ENCODE measurements at regions not wholly inside any gene's neighbourhood (a gene's known extent, or its start where the extent isn't known, plus 50 kb on each side); places are given as distances from the start of the nearest gene placed in this dataset.
"Not testable (repeated sequence)": the region's sequence is repeated elsewhere in the genome, so short reads cannot be mapped to it uniquely, and the experiment has no call there.

GRCh38 chr11:22543261-22543660 is 82.4 kb downstream of the FANCF start:
- H3K4me1 ChIP-seq, result no peaks in the 10 kb centered on the region
- H3K9me3 ChIP-seq, result no peaks in the 10 kb centered on the region
- no peak for DNase-seq
- no peak for TF ChIP-seq POLR2A (IDR thresholded peaks at IDR 0.05)
- no peak for TF ChIP-seq CTCF (IDR thresholded peaks at IDR 0.05)
- H3K36me3 ChIP-seq, result no peaks in the 10 kb centered on the region
- H3K27ac ChIP-seq, result no peak overlapping the region
- no peak overlapping the region for H3K4me3 ChIP-seq
- intact Hi-C loops (cut with DNase I; ENCODE audit: low total_unique reads), result no loop called here
- H3K27me3 ChIP-seq, result no peaks in the 10 kb centered on the region

GRCh38 chr11:22539821-22540256 is 85.8 kb downstream of the FANCF start:
- TF ChIP-seq CTCF (IDR thresholded peaks at IDR 0.05) (no peak), POLR2A (IDR thresholded peaks at IDR 0.05) (no peak)
- Histone ChIP-seq H3K36me3 (no peaks in the 10 kb centered on the region), H3K27me3 (no peaks in the 10 kb centered on the region), H3K4me3 (no peak overlapping the region), H3K27ac (no peak overlapping the region), H3K9me3 (no peaks in the 10 kb centered on the region), H3K4me1 (no peaks in the 10 kb centered on the region)
- DNase-seq, result no peak
- intact Hi-C loops (cut with DNase I; ENCODE audit: low total_unique reads), result no loop called here

DNA sequence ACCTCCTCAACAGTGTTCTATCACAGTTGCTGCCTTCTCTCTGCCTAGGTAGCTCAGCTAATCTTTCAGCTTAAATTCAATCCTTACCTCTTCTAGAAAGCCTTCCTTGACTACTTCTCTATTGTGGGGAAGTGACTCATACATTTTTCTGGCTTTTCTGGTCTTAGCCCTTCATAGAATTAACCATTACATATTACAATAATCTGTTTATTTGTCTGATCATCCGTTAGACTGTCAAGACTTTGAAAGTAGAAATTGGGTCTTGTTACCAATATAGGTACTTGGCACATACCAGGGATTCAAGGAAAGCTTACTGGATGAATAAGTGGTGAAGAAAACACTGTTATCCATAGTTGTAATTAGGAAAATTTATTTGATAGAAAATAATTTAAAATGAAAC is 89.6 kb downstream of the FANCF start:
- intact Hi-C loops (cut with DNase I; ENCODE audit: low total_unique reads), result no loop called here
- H3K4me3 ChIP-seq, result no peak overlapping the region
- H3K9me3 ChIP-seq, result no peaks in the 10 kb centered on the region
- H3K36me3 ChIP-seq, result no peaks in the 10 kb centered on the region
- no peaks in the 10 kb centered on the region for H3K27me3 ChIP-seq
- TF ChIP-seq CTCF (IDR thresholded peaks at IDR 0.05), result no peak
- no peak for TF ChIP-seq POLR2A (IDR thresholded peaks at IDR 0.05)
- DNase-seq, result no peak
- H3K27ac ChIP-seq, result no peak overlapping the region
- no peaks in the 10 kb centered on the region for H3K4me1 ChIP-seq

DNA sequence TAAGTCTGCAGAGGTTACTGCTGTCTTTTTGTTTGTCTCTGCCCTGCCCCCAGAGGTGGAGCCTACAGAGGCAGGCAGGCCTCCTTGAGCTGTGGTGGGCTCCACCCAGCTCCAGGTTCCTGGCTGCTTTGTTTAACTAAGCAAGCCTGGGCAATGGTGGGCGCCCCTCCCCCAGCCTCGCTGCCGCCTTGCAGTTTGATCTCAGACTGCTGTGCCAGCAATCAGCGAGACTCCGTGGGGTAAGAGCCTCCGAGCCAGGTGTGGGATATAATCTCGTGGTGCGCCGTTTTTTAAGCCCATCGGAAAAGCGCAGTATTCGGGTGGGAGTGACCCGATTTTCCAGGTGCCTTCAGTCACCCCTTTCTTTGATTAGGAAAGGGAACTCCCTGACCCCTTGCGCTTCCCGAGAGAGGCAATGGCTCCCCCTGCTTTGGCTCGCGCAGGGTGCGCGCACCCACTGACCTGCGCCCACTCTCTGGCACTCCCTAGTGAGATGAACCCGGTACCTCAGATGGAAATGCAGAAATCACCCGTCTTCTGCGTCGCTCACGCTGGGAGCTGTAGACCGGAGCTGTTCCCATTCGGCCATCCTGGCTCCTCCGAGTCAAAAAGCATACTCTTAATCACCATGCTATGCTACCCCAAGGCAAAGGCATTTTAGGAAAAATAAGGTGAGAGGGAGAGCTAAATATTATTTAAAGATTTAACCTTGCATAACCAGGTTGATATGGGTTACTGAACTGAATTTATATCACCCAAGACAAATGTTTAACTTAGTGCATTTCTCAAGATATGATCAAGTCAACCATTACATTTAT is 96.8 kb downstream of the FANCF start:
- H3K4me3 ChIP-seq; H3K4me1 ChIP-seq; intact Hi-C loops (cut with DNase I; ENCODE audit: low total_unique reads); H3K27ac ChIP-seq; H3K27me3 ChIP-seq; H3K36me3 ChIP-seq; H3K9me3 ChIP-seq; DNase-seq: not testable (repeated sequence)

- Histone ChIP-seq H3K36me3 (no peaks in the 10 kb centered on the region), H3K4me1 (no peaks in the 10 kb centered on the region), H3K4me3 (no peak overlapping the region), H3K27ac (no peak overlapping the region), H3K9me3 (no peaks in the 10 kb centered on the region), H3K27me3 (no peaks in the 10 kb centered on the region)
- no peak for DNase-seq
- intact Hi-C loops (cut with DNase I; ENCODE audit: low total_unique reads), result no loop called here
- TF ChIP-seq POLR2A (IDR thresholded peaks at IDR 0.05), result no peak
- TF ChIP-seq CTCF (IDR thresholded peaks at IDR 0.05), result no peak
These were observed 103.4 kb downstream of the FANCF start for GRCh38 chr11:22522225-22522624.

Measured in uterus (tissue), 3 donors.